Neural cell (in vitro differentiated cells): ENCODE measurements at regions not wholly inside any gene's neighbourhood (a gene's known extent, or its start where the extent isn't known, plus 50 kb on each side); places are given as distances from the start of the nearest gene placed in this dataset.

ENCODE experiments used
- H2AFZ ChIP-seq: fragments of 200-600, 300-800 bp; sonication (generic), shearing (Covaris generic); 2 replicates; pipeline ENCODE4 v1.6.0; 2014; ENCODE audit warnings: low read depth, mild to moderate bottlenecking, antibody characterized with exemption, low read length, moderate library complexity
- H3F3A ChIP-seq: fragments of 200-600 bp; shearing (Covaris generic); 2 replicates; pipeline ENCODE4 v1.6.1; 2016; ENCODE audit warnings: mild to moderate bottlenecking, moderate library complexity, mixed read lengths, antibody characterized with exemption, low read length; ENCODE audit not compliant: insufficient read depth, poor library complexity, severe bottlenecking
- H3K27ac ChIP-seq: fragments of 200-600, 300-800 bp; sonication (generic), shearing (Covaris generic); 2 replicates; pipeline ENCODE4 v1.5.1; 2014; ENCODE audit warnings: mild to moderate bottlenecking, low read length, moderate library complexity
- H3K27me3 ChIP-seq: fragments of 300-800, 200-600 bp; sonication (generic), shearing (Covaris generic); 2 replicates; pipeline ENCODE4 v1.6.0; 2014; ENCODE audit warnings: mild to moderate bottlenecking, low read depth, low read length, moderate library complexity; ENCODE audit not compliant: insufficient read depth
- H3K36me3 ChIP-seq: fragments of 300-800, 200-600 bp; sonication (generic), shearing (Covaris generic); 2 replicates; pipeline ENCODE4 v1.5.1; 2014; ENCODE audit warnings: mild to moderate bottlenecking, antibody characterized with exemption, low read length, moderate library complexity; ENCODE audit not compliant: insufficient read depth
- H3K4me2 ChIP-seq: fragments of 300-800, 200-600 bp; sonication (generic), shearing (Covaris generic); 2 replicates; pipeline ENCODE4 v1.6.0; 2014; ENCODE audit warnings: mild to moderate bottlenecking, low read length
- H3K4me3 ChIP-seq: fragments of 300-800, 200-600 bp; sonication (generic), shearing (Covaris generic); 2 replicates; pipeline ENCODE4 v1.5.1; 2014; ENCODE audit warnings: mild to moderate bottlenecking, low read length, moderate library complexity
- H3K79me2 ChIP-seq: fragments of 200-600 bp; shearing (Covaris generic); replicated peaks from 2 replicates; pipeline ENCODE4 v1.6.0; 2014; ENCODE audit warnings: mild to moderate bottlenecking, low read length, moderate library complexity; ENCODE audit not compliant: insufficient read depth
- H3K9ac ChIP-seq: fragments of 300-800, 200-600 bp; sonication (generic), shearing (Covaris generic); 2 replicates; pipeline ENCODE4 v1.6.1; 2016; ENCODE audit warnings: mild to moderate bottlenecking, low read length, mixed read lengths
- H3K9me2 ChIP-seq: fragments of 200-600 bp; shearing (Covaris generic); 2 replicates; pipeline ENCODE4 v1.6.1; 2016; ENCODE audit warnings: mild to moderate bottlenecking, low read length, mixed read lengths; ENCODE audit not compliant: insufficient read depth
- H3K9me3 ChIP-seq: fragments of 200-600, 300-800 bp; sonication (generic), shearing (Covaris generic); 2 replicates; pipeline ENCODE4 v1.6.1; 2016; ENCODE audit warnings: mild to moderate bottlenecking, mixed run types, low read length, moderate library complexity, mixed read lengths
- H4K20me1 ChIP-seq: fragments of 200-600 bp; shearing (Covaris generic); 2 replicates; pipeline ENCODE4 v1.6.1; 2016; ENCODE audit warnings: mild to moderate bottlenecking, mixed run types; ENCODE audit not compliant: insufficient read depth
- EP300 ChIP-seq: fragments of 450-650 bp; conservative IDR thresholded peaks from 2 replicates; pipeline ENCODE4 v1.6.1; 2014; ENCODE audit warnings: antibody characterized with exemption, mild to moderate bottlenecking, moderate library complexity; ENCODE audit not compliant: poor library complexity, severe bottlenecking
- EZH2 ChIP-seq: fragments of 200-600, 300-800 bp; shearing (Covaris generic), sonication (generic); IDR thresholded peaks from 2 replicates; pipeline ENCODE4 v1.6.1; 2014; ENCODE audit warnings: antibody characterized with exemption, low read length, borderline replicate concordance, mild to moderate bottlenecking; ENCODE audit not compliant: insufficient read depth, poor library complexity, severe bottlenecking
- MXI1 ChIP-seq: fragments of 450-650 bp; conservative IDR thresholded peaks from 2 replicates; pipeline ENCODE4 v1.6.1; 2014; ENCODE audit warnings: antibody characterized with exemption, mild to moderate bottlenecking; ENCODE audit not compliant: poor library complexity, severe bottlenecking
- POLR2AphosphoS5 ChIP-seq: IDR thresholded peaks from 2 replicates; pipeline ENCODE4 v1.6.1; 2012
- RAD21 ChIP-seq: fragments of 450-650 bp; conservative IDR thresholded peaks from 2 replicates; pipeline ENCODE4 v1.6.1; 2014; ENCODE audit warnings: antibody characterized with exemption, mild to moderate bottlenecking, moderate library complexity
- SMC3 ChIP-seq: fragments of 450-650 bp; conservative IDR thresholded peaks from 2 replicates; pipeline ENCODE4 v1.6.1; 2014; ENCODE audit warnings: antibody characterized with exemption, mild to moderate bottlenecking, moderate library complexity; ENCODE audit not compliant: poor library complexity
- TAF1 ChIP-seq: IDR thresholded peaks from 2 replicates; pipeline ENCODE4 v1.6.1; 2012; ENCODE audit warnings: low read depth
- TF ChIP-seq, protein P1 (sequence below): fragments of 450-650 bp; IDR thresholded peaks from 2 replicates; pipeline ENCODE4 v1.5.1; 2014; ENCODE audit warnings: antibody characterized with exemption, mild to moderate bottlenecking, moderate library complexity; ENCODE audit not compliant: poor library complexity, severe bottlenecking
- TF ChIP-seq, protein P2 (sequence below): IDR thresholded peaks from 2 replicates; pipeline ENCODE4 v1.6.1; 2012; ENCODE audit warnings: borderline replicate concordance

DNA sequence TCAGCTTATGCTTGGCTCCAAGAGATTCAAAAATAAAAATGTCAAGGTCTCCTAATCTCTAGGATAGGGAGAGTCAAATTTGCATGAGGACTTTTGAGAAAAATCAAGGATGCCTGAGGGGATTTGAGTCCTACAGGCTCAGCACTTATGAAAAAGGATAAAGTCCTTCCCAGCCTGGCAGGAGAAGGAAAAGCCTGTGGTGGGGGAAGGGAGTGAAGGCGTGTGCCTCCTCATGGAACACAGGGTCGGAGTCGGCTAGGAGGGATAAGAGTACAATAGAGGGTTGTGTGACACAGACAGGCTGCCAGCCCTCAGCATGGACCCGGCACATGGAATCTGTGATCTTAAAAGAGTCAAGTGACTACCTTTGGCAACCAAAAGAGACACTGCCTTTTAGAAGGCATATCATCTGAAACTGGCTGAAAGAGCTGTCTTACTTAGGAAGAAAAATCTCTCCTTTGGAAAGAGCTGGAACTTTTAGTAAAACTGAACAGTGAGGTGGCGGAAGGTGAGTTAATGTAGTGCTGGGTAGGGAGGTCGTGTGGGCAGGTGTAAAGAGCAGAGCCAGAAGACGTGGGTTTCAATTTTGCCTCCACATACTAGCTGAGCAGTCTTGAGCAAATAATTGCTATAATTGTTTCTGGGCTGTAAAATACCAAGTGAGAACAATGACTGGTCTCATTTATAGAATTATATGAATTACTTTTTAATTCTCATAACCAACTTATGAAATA lies 58.8 kb upstream of the RDX start:
- no peaks in the 10 kb centered on the region for H3K27me3 ChIP-seq
- H3K9me2 ChIP-seq: no peaks in the 10 kb centered on the region
- H4K20me1 ChIP-seq: no peaks in the 10 kb centered on the region
- no peaks in the 10 kb centered on the region for H3K36me3 ChIP-seq
- H3K79me2 ChIP-seq: no peaks in the 10 kb centered on the region
- TF ChIP-seq TAF1 (no peak), EP300 (no peak), RAD21 (no peak), EZH2 (no peak)
- TF ChIP-seq, protein P1, sequence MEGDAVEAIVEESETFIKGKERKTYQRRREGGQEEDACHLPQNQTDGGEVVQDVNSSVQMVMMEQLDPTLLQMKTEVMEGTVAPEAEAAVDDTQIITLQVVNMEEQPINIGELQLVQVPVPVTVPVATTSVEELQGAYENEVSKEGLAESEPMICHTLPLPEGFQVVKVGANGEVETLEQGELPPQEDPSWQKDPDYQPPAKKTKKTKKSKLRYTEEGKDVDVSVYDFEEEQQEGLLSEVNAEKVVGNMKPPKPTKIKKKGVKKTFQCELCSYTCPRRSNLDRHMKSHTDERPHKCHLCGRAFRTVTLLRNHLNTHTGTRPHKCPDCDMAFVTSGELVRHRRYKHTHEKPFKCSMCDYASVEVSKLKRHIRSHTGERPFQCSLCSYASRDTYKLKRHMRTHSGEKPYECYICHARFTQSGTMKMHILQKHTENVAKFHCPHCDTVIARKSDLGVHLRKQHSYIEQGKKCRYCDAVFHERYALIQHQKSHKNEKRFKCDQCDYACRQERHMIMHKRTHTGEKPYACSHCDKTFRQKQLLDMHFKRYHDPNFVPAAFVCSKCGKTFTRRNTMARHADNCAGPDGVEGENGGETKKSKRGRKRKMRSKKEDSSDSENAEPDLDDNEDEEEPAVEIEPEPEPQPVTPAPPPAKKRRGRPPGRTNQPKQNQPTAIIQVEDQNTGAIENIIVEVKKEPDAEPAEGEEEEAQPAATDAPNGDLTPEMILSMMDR: no peak
- H3F3A ChIP-seq: no peaks in the 10 kb centered on the region
- no peak overlapping the region for H2AFZ ChIP-seq
- no peak overlapping the region for H3K9ac ChIP-seq
- H3K27ac ChIP-seq: no peak overlapping the region
- no peak overlapping the region for H3K4me2 ChIP-seq
- no peaks in the 10 kb centered on the region for H3K9me3 ChIP-seq
- H3K4me3 ChIP-seq: no peak overlapping the region

DNA sequence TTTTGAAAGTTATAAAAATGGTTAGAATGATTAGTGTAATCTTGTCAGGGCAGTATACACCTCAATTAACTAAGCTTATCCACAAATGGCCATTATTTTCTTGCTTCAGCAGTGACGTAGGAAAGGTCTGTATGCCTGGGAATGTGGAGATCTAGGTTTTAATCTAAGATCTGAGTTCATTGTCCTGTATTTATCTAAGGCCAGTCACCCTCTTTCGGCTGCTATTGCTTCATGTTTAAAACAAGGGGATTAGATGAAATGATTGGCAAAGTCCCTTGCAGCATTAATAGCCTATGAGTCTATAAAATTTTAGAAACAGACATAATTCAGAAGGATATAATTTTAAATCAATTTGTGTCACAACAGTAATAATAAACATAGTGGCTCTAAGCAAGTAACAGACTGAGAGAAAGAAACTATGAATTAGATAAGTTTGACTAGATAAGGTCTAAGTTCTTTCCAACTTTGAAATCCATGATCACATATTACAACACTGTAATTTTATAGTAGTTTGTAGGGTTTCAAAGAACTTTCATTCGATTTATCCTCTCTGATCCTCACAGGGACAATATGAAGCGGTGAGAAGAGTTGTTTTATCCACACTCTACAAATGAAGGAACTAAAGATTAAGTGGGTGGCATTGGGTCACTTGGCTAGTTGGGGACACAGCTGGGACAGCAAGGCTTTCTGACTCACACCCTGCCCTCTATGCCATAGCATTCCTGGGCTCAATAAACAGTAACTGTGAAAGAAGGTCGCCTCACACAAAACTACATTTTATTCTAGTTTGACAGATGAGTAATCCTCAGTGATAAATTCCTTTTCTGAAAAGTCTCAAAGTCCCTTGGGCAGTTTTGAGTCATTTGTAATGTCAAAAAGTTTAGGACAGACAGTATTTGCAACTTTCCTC lies 60.6 kb upstream of the RDX start:
- Histone ChIP-seq H3K36me3 (no peaks in the 10 kb centered on the region), H3K4me2 (no peak overlapping the region), H2AFZ (no peak overlapping the region), H3K9ac (no peak overlapping the region), H3K27ac (no peak overlapping the region), H3K9me3 (no peaks in the 10 kb centered on the region), H3F3A (no peaks in the 10 kb centered on the region), H4K20me1 (no peaks in the 10 kb centered on the region), H3K4me3 (no peak overlapping the region), H3K79me2 (no peaks in the 10 kb centered on the region), H3K9me2 (no peaks in the 10 kb centered on the region), H3K27me3 (no peaks in the 10 kb centered on the region)
- TF ChIP-seq TAF1: no peak
- TF ChIP-seq SMC3: no peak
- TF ChIP-seq, protein P1: no peak
- no peak for TF ChIP-seq RAD21
- no peak for TF ChIP-seq EZH2
- no peak for TF ChIP-seq EP300
- TF ChIP-seq POLR2AphosphoS5: no peak
- TF ChIP-seq, protein P2, sequence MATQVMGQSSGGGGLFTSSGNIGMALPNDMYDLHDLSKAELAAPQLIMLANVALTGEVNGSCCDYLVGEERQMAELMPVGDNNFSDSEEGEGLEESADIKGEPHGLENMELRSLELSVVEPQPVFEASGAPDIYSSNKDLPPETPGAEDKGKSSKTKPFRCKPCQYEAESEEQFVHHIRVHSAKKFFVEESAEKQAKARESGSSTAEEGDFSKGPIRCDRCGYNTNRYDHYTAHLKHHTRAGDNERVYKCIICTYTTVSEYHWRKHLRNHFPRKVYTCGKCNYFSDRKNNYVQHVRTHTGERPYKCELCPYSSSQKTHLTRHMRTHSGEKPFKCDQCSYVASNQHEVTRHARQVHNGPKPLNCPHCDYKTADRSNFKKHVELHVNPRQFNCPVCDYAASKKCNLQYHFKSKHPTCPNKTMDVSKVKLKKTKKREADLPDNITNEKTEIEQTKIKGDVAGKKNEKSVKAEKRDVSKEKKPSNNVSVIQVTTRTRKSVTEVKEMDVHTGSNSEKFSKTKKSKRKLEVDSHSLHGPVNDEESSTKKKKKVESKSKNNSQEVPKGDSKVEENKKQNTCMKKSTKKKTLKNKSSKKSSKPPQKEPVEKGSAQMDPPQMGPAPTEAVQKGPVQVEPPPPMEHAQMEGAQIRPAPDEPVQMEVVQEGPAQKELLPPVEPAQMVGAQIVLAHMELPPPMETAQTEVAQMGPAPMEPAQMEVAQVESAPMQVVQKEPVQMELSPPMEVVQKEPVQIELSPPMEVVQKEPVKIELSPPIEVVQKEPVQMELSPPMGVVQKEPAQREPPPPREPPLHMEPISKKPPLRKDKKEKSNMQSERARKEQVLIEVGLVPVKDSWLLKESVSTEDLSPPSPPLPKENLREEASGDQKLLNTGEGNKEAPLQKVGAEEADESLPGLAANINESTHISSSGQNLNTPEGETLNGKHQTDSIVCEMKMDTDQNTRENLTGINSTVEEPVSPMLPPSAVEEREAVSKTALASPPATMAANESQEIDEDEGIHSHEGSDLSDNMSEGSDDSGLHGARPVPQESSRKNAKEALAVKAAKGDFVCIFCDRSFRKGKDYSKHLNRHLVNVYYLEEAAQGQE: no peak
- no peak for TF ChIP-seq MXI1
